NCI-H146 treated with DMSO at 0.1 percent for 48 hours (cell line): ENCODE measurements at regions not wholly inside any gene's neighbourhood (a gene's known extent, or its start where the extent isn't known, plus 50 kb on each side); places are given as distances from the start of the nearest gene placed in this dataset.

ENCODE experiments used
- DNase-seq: peaks from one replicate; lab custom pipeline; 2025; ENCODE audit not compliant: unreplicated experiment; lab: John Stamatoyannopoulos, UW

GRCh38 chr20:21577551-21577950, 63.7 kb upstream of the NKX2-2 start:
- no peak for DNase-seq

GRCh38 chr20:21575981-21576740, 62.3 kb upstream of the NKX2-2 start:
- DNase-seq = no peak

GRCh38 chr20:21575167-21575566, 61.3 kb upstream of the NKX2-2 start:
- peak; percentile 26 for DNase-seq

GRCh38 chr20:21574443-21574842, 60.6 kb upstream of the NKX2-2 start:
- DNase-seq = no peak

- DNase-seq = no peak
These were observed 59.4 kb upstream of the NKX2-2 start for GRCh38 chr20:21573259-21573658.

- peak; percentile 39 for DNase-seq
These were observed 58.2 kb upstream of the NKX2-2 start for GRCh38 chr20:21571841-21572690.

- DNase-seq = no peak
These were observed 56.6 kb upstream of the NKX2-2 start for GRCh38 chr20:21570285-21570992.

GRCh38 chr20:21569586-21569985, 55.7 kb upstream of the NKX2-2 start:
- no peak for DNase-seq

GRCh38 chr20:21564127-21564773, 50.4 kb upstream of the NKX2-2 start:
- DNase-seq = peak; percentile 59
